NCI-H146 treated with DMSO at 0.1 percent for 48 hours (cell line): ENCODE measurements at regions not wholly inside any gene's neighbourhood (a gene's known extent, or its start where the extent isn't known, plus 50 kb on each side); places are given as distances from the start of the nearest gene placed in this dataset.

Experiments
- DNase-seq: peaks from one replicate; lab custom pipeline; 2025; ENCODE audit not compliant: unreplicated experiment; lab: John Stamatoyannopoulos, UW

DNA sequence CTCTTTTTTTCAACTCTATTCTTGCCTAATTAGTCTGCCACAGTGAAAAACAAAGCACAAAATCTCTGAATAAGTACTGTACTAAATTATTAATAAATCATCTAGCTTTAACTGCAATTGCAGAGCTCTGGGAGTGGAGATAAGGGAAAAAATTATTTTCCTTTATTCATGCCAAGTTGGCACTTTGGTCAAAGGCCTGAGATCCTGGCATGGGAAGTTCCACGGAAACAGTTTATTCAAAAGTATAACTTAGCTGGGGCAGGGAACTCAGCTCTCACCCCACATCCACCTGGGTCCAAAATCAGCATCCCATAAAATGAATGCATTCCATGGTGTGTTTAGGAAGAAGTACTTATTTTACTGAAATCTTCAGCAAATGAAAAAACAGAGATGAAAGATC lies 185.2 kb upstream of the APCDD1 start:
- DNase-seq, result no peak

DNA sequence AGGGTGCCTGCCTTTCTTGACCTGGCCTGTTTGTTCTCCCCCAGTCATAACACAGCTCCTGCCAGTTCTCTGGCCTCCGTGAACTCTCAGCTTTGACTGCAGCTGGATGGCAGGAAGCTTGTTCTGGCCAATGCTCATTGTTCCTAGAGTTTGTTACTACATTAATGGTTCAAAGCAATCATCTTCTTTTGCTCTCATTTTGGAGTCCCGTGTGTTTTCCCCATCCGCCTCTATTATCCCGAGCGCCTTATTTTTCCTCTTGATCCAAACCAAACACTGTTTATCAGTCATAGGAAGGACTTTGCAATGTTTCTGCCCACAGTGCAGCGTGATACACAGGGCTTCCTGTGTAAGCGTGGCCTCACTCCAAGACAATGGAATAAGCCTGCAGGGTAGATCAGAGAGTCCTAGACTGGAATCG lies 184.3 kb upstream of the APCDD1 start:
- peak; percentile 76 for DNase-seq

DNA sequence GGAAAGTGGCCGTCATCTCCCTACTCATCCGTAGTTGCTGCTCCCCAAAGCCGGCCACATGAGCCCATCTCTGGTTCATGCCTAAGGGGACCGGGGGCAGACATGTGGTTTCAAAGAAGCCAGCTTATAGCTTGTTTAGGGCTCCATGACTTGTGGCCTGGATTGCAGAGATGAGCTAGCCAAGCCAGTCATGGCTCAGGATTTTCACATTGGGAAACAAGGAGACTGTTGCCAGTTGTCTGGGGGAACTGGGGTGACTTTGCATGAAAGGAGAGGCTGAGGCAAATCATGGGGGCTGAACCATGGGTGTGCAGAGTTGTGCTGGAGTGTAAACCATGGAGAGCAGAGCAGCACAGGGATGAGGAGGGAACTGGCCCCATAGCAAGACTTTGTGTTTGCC lies 183.0 kb upstream of the APCDD1 start:
- DNase-seq, result no peak

DNA sequence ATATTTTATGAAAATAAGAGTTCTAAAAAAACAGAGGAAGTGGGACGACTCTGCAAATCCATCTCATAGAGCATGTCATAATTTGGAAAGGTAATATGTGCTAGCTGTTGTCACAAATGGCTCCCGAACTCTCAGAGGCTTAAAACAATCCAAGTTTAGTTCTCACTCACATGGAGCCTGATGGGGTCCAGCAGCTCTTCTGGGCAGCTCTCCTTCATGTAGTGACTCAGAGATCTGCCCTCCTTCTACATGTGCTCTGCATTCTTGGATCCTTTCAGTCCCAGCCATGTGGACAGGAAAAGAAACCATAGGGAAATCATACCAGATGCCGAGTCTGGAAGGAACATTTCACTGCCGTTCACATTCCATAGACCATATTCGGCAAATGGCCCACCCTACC lies 180.1 kb upstream of the APCDD1 start:
- DNase-seq, result no peak

DNA sequence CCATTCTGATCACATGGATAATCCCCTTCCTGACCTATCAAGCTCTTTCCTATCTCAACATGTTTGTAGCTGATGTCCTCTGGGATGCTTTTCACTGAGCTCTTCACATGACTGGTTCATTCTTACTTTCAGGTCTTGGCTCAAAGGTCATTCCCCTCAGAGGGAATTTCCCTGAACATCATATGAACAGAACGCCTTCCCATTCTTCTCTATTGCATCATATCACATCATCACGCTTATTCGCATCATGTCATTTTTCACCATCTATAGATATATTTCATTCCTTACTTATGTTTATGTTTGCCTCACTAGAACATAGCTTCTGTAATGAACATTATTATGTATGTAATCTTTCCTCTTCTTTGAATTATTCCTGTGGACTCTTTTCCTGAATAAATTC lies 178.9 kb upstream of the APCDD1 start:
- DNase-seq, result no peak

DNA sequence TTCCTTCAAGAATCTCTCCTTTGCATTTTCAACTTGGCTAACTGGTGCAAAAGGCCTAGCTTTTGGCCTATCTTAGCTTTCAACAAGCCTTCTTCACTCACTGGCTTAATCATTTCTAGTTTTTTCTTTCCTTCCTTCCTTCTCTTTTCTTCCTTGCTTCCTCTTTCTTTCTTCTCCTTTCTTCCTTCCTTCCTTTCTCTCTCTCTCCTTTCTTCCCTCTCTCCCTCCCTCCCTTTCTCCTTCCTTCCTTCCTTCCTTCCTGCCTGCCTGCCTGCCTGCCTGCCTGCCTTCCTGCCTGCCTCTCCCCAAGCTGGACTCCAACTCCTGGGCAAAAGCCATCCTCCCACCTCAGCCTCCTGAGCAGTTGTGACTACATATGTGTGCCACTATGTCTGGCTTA lies 176.2 kb upstream of the APCDD1 start:
- DNase-seq, result no peak

DNA sequence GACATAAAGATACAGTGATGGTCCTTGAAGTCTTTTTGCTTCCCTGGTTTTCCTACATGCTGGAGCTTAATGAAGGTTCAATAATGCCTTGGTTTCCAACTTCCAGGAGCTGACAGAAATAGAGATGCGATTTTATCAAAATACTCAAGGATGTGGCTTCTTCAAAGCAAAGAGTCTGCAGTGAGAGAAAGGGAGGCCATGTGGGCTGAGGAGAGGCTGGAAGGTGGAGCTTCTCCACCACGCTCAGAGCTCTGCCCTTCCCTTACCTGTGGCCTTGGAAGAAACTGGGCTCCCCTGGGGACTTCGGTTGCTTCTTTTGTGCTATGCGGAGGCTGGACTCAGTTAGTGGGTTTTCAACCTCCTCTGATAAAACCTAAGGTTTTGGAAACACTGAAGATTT lies 175.0 kb upstream of the APCDD1 start:
- DNase-seq, result no peak

DNA sequence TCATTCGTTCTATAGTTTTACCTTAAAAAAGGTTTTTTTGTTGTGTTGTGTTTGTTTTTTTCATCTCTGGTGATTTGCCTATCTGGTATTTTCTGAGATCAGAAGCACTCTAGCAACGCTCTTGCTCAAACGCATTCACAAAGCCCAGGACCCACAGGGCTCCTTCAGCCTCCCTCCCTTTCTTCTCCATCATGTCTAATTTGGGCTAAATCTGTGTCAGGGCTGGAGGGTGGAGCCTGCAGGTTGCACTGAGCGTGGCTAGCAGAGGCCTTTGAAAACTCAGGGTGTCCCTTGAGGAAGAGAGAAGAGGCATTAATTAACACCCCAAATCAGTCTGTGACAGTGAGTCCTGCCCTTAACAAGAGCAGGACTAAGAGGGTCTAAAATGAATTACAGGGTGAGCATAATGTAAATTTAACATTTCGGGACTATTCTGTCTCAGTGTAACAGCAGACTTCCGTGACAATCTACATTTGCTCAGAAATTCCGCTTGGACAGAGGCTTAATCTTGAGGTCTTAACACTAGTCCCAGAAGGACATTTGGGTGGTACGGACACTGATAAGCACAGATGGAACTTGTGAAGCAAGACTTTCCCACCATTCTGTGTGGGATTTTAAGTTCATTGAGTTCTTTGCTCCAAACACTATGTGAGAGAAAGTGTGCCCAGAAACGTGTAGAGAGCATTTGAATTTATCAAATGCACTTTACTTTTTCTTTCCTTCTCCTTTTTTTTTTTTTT lies 174.4 kb upstream of the APCDD1 start:
- no peak for DNase-seq

DNA sequence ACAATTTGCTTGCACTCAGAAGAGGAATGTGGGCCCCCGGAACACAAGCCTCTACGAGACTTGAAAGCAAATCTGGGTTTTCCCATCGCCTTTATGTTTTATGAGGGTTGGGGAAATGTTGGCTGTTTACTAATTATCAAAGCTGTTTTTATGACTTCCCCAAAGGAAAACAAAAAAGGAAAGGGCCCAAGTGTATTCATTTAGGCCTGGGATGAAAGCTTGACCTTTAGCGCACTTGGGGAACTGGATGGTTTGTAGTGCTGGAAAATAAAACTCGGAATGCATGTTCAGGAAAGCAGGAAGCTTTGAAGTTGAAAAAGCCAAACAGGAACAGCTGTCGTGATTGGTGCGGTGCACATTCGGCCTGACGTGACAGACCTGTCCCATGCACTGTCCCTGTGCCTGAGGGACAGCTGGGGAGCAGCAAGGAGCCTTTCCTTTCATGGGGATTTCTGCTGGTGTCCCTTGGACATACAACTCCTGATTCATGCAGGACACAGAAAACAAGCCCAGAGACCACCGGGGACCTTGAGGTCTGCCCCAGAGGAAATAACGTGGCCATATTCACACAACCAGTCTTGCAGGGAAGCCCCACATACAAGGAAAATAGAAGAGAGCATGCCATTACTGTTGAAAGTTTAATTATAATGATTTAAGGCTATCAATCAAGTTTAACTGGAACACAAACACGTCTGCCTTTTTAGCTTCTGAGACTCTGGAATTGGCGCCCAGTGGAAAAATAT lies 169.7 kb upstream of the APCDD1 start:
- DNase-seq, result no peak

DNA sequence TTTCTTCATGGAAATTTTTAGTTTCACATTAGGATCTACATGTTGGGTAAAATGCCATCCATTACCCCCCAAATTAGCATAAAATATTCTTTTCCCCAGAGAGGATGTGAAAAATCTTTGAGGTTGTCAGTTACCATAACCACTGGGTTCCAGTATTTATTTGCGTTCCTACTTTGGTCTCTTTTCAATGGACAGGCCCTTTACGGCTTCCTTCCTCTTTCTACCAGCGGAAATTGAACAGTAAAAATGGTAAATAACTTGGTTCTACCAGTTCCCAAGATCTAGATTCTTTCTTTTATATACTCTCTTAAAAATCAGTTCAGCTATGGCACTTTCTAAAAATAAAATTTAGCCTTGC lies 169.2 kb upstream of the APCDD1 start:
- DNase-seq, result no peak

DNA sequence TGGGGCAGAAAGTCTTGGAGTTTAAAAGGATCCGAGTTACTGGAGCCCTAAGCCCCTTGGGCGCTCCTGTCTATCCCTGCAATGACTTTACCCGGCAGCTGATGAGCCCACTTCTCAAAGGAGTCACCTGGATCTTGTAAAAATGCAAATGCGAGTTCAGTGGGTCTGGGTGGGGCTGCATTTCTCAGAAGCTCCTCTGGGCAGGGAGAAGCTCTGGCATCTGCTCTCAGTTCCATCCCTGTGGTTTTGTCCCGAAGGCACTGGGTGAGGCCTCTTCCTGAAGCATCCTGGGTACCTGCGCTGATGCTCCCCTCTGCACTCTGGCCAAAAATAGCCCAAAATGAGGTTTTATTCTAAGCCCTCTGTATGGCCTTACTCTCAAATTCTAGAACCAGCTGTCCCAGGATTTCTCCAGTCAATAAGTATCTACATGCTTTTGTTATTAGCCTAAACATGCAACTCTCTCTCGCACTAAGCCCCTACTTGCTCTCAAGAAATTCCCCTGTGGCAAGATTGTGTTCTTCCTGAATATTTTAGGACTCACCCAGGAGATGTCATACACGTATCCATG lies 167.8 kb upstream of the APCDD1 start:
- DNase-seq, result no peak

DNA sequence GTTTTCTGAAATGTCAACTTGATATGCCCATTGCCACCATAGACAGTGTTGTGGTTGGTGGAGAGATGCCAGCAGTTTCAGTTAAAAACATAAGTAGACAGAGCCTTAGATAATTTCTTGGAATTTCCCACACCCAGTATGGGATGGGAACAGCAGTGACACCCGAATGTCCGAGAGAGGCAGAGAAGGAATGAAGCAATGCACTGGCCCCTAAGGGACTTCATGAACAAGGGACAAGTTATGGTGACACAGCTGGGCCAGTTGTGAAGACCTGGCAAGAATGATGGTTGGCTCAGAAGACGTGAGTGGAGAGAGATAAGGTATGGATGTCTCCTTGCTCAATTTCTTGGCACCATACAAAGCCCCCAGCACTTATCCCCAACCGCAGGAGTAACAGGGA lies 165.2 kb upstream of the APCDD1 start:
- DNase-seq, result no peak

DNA sequence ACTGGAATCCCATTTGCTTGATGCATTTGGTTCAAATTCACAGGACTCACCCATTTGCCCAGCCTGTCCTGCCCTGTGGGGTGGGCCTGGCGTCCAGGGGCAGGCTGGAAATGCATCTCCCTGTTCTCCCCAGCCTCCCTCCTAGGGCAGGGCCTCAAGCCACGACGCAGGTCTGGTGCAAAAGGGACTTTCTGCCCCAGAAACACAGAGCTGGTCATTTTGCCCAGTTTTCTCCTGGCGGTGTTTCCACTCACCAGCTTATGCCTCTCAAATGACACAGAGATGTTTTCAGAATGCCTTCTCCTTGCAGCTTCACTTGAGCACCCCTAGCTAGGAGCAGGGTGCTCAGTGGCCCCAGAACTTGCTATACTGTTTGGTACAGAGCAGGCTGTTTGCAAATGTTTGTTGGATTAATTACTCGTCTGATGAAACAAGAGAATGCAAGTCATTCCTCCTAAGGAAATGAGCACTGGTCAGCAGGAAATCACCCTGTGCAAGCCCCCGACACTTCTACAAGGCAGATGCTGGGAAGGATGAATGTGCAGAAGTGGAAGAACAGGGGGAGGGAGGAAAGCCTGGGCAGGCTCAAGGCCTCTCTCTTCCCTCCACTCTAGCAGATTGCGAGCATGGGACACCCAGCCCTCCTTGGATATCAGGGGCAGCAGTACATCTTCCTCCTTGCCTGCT lies 164.3 kb upstream of the APCDD1 start:
- DNase-seq, result no peak

DNA sequence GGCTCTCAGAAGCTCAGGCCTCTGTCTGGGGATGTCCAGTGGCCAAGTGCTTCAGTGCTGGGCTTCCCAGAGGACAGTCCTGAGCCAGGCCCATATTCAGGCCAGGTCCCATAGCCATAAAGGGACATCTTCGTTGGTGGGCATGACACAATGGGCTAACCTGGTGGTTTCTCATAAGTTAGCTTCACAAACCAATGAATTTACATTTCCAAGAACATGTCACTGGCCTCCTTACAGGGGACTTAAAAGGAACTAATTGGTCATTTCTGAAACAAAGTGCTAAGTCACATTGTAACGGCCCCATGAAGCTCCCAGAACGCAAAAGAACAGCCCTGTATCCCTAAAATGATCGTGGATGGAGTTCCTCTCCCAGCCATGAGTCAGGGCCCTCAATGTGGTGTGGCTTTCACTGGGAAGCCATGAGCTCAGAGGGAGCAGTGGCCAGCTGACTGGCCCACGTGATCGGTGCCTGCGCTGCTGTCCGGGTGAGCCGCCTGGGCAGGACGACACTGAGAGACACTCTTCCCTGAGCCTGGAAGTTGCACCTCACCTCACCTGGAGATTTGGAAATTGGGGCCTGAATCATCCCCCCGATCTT lies 163.7 kb upstream of the APCDD1 start:
- DNase-seq, result no peak

DNA sequence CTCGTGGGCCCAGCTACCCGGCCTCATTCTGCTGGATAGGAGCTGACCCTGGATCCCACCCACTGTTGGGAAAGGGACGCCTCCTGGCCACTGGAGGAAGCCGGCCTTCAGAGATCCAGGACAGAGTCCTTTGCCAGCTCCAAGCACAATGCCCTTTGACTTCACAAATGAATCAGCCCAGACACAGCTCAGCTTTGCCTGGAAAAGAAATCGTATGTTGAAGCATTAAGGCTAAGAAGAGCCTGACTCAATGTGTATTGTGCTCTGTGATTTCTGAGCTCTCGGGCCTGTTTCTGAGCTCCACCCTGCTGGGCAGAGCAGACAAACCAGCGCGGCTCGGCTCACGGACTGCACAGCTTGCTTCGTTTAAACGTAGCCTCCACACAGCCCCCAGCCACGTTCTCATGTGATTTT lies 162.9 kb upstream of the APCDD1 start:
- no peak for DNase-seq

DNA sequence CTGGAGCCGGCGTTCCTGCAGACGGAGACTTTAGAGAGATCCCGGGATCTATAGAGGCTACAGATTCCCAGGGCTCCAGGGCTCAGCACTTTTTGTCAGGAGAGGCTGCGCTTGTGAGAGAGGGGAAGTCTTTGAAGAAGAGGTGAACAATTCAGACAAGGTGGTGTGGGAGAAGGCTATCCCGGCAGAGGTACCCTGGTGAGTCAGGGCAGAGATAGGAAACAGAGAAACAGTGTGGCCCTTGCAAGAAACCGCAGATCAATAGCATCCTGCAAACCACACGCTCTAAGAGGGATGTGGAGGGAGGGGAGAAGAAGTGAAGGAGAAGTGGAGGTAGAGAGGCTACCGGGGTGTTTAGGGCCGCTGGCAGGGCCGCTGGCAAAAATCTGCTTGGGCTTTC lies 160.5 kb upstream of the APCDD1 start:
- no peak for DNase-seq

DNA sequence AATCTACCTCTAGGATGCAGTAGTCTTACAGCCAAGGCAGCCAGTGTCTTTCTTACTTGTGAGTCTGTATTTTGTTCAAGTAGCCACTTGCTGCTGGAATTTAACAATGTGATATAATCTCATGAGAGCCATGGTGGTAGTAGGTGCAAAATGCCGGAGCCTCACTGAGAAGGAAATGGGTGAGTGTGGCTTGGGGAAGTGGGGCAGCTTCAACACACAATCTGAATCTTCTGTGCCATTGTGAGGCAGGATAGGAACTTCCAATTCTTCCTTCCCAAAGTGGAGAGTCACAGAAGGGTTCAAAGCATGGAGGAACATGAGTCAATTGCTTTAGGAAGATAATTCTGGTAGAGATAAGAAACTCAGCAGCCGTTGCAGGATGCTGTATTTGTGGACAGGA lies 158.7 kb upstream of the APCDD1 start:
- no peak for DNase-seq

DNA sequence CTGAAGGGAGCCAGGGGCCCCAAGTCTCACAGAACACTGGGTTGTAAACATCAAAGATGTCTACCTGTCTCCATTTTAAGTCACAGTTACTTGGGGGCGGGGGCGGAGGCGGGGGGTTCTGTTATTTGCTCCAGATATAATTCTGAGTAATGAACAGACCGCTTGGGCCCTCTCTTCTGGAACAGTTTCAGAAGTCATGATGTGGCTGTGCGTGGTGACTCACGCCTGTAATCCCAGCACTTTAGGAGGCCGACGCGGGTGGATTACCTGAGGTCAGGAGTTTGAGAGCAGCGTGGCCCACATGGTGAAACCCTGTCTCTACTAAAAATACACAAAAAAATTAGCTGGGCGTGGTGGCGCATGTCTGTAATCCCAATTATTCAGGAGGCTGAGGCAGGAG lies 157.9 kb upstream of the APCDD1 start:
- no peak for DNase-seq

DNA sequence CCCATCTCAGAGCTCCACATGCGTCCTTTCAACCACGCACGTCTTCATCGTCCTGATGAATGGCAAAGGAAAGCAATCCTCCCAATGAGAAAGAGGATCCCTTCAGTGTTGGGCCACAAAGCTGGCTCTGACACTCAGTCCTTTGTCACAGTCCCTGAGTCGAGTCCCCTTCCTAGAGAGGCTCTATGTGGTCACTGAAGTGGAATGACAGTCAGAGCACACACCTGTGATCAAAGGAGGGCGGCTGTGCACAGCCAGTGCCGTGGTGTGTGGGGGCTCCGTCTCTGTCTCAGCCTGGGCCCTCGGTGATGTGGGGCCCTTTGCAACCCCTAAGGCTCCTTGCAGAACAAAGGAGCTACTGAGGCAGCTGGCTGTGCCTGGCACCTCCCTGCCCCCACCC lies 157.3 kb upstream of the APCDD1 start:
- DNase-seq, result no peak

DNA sequence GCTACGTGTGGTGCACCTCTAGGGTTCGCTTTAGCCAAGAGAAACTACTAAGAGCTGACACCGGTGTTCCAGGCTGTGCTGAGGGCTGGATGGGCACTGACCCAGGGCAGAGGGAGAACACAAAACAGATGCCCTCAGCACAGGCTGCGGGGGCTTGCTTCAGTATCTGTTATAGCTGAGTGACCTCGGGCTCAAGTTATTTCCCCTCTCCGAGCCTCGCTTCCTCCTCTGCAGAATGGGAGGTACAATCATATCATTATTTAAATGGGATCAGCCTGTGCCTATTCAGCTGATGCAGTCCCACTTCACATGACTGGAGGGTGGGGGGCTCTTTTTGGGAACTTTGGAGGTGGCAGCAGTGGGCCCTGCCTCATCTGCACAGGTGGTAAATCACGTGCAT lies 156.1 kb upstream of the APCDD1 start:
- DNase-seq, result no peak

DNA sequence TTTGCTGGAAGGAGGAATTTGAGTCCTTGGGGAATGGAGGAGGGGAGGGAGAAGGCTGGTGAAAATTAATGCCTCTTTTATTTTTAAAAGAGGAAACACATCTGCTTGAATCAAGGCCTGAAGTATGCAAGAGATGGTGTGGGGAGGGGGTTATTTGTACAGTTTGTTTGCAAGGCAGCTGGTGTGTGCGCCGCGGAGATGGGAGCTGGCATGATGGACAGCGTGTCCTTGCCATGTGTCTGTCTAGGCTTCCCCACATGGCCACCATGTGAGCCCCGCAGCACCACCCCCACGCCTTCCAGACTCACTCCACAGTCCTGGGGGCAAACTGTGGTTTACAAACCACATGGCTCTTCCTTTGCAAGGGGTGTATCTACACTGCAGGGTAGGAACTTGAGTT lies 154.8 kb upstream of the APCDD1 start:
- DNase-seq, result no peak

DNA sequence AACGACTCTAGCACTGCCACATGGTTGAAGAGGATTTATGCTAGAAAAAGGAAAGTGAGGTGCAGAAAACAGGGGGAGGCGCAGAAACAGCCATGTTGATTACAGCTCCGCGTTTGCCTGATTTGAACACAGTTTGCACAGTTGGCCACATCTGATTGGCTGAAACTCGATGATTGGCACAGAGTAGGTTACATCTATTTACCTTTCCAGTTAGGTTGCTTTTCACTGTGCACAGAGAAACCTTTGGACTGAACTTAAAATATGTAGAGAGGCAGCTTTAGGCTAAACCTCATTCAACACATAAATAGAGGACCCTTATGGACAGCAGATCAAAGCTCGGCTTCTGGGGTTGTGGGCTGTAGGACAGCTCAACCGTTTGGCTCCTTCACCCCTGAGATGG lies 153.7 kb upstream of the APCDD1 start:
- DNase-seq, result no peak
